ENCODE measurements at regions not wholly inside any gene's neighbourhood (a gene's known extent, or its start where the extent isn't known, plus 50 kb on each side); places are given as distances from the start of the nearest gene placed in this dataset.

DNA sequence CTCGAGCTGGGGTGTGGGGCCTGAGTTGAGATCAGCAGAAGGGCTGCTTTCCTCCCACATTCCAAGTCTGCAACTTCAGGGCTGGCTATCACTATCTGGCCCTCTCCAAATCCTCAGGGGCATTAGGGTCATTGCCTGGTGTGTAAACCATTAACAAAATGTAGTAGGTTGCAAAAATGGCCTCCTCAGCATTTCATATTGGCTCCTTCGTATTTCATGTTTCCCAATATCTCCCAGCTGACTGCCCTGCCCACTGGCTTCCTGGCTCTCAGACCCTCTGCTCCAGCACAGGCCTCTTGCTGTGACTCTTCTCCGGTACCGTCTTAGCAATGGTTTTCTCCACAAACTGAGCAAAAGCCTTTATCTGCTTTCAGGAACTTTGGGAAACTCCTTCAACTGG is 113.8 kb downstream of the GADD45G start:
- Histone ChIP-seq H3K4me1 (peaks cover 0 to 11% (median 0%) of the 10 kb centered on the region in 3 donors), H3K4me3 (no peak overlapping the region), H3K27me3 (no peaks in the 10 kb centered on the region), H3K9me3 (no peaks in the 10 kb centered on the region), H3K27ac (no peak overlapping the region), H3K36me3 (no peaks in the 10 kb centered on the region)
- no peak for TF ChIP-seq POLR2AphosphoS5 (IDR thresholded peaks at IDR 0.05)
- no peak for TF ChIP-seq POLR2A (IDR thresholded peaks at IDR 0.05)
- no peak for TF ChIP-seq EP300 (IDR thresholded peaks at IDR 0.05)
- TF ChIP-seq, protein P1, sequence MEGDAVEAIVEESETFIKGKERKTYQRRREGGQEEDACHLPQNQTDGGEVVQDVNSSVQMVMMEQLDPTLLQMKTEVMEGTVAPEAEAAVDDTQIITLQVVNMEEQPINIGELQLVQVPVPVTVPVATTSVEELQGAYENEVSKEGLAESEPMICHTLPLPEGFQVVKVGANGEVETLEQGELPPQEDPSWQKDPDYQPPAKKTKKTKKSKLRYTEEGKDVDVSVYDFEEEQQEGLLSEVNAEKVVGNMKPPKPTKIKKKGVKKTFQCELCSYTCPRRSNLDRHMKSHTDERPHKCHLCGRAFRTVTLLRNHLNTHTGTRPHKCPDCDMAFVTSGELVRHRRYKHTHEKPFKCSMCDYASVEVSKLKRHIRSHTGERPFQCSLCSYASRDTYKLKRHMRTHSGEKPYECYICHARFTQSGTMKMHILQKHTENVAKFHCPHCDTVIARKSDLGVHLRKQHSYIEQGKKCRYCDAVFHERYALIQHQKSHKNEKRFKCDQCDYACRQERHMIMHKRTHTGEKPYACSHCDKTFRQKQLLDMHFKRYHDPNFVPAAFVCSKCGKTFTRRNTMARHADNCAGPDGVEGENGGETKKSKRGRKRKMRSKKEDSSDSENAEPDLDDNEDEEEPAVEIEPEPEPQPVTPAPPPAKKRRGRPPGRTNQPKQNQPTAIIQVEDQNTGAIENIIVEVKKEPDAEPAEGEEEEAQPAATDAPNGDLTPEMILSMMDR (IDR thresholded peaks at IDR 0.05): no peak
- WGBS, 2 donors (ENCODE audit: low coverage in 1 of 2): 85 to 96% methylated on average over 3 to 4 of the region's 4 CpGs
- ATAC-seq: peak; percentile 37

DNA sequence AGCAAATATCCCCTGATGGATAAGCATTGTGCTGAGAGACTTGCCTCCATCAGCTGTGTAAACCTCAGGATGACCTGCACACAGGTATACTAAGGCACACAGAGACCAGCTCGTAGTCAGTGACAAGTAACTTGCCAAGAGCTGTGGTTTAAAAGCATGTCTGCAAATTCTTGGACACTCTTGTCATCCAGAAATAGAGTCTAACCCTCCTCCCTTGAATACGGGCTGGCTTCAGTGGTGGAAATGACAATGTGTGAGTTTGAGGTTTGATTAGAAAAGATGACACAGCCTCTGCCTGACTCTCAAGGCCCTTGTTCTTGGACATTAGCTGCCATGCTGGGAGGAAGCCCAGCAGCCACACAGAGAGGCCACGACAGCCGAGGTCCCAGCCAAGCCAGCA is 114.4 kb downstream of the GADD45G start:
- peaks cover 0 to 7% (median 0%) of the 10 kb centered on the region in 3 donors for H3K4me1 ChIP-seq
- WGBS, 2 donors (ENCODE audit: low coverage in 1 of 2): no CpG with 5 or more reads among the region's 4 CpGs
- H3K27ac ChIP-seq: no peak overlapping the region
- H3K4me3 ChIP-seq: no peak overlapping the region
- no peaks in the 10 kb centered on the region for H3K9me3 ChIP-seq
- no peaks in the 10 kb centered on the region for H3K27me3 ChIP-seq
- no peaks in the 10 kb centered on the region for H3K36me3 ChIP-seq
- no peak for ATAC-seq
- TF ChIP-seq, protein P1 (IDR thresholded peaks at IDR 0.05): no peak
- TF ChIP-seq POLR2AphosphoS5 (IDR thresholded peaks at IDR 0.05) (no peak), EP300 (IDR thresholded peaks at IDR 0.05) (no peak), POLR2A (IDR thresholded peaks at IDR 0.05) (no peak)

DNA sequence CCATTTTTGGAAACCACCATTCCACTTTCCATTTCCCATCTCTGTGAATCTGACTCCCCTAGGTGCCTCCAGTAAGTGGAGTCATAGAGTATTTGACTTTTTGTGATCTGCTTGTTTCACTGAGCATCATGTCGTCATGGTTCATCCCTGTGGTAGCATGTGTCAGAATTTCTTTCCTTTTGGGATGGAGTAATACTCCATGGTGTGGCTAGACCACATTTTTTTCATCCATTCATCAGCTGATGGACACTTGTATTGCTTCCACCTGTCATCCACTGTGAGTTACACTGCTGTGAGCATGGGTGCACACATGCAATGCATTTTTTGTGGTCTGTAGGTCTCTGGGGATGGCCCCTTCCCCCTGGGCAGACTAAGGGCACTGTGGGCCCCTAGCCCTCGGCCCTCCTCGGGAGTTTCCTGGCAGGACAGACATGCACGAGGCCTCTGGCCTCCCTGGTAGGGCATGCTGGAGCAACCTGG is 115.9 kb downstream of the GADD45G start:
- Histone ChIP-seq H3K4me3 (no peak overlapping the region), H3K4me1 (no peaks in the 10 kb centered on the region), H3K9me3 (no peaks in the 10 kb centered on the region), H3K36me3 (no peaks in the 10 kb centered on the region), H3K27me3 (no peaks in the 10 kb centered on the region), H3K27ac (no peak overlapping the region)
- TF ChIP-seq, protein P1 (IDR thresholded peaks at IDR 0.05): no peak
- no peak for TF ChIP-seq POLR2A (IDR thresholded peaks at IDR 0.05)
- no peak for TF ChIP-seq POLR2AphosphoS5 (IDR thresholded peaks at IDR 0.05)
- TF ChIP-seq EP300 (IDR thresholded peaks at IDR 0.05): no peak
- no peak for ATAC-seq
- 100% methylated on average over 1 of the region's 4 CpGs for WGBS, 2 donors (ENCODE audit: low coverage in 1 of 2)

DNA sequence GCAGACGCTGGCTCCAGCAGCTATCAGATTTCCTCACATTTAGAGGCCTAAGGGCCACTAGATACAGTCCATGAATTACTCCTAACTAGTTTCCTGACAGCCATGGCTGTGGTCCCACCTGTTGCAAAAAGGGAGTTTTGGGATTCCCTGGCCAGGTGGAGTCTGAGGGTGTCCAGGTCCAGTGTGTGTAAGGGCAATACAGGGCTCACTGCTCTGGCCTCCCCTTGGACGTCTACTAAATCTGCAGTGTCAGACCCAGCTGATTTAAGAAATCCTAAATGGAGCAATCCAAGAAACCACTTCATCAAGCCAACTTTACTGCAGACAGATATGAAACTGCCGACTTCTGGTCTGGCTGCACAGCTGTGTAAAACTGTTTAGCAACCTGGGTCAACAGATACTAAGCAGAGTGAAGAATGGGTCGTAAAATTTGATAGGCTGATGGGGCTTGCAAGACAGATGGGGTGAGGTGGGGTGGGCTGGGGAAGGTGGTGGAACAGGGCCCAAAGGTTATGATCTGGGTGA is 116.4 kb downstream of the GADD45G start:
- Histone ChIP-seq H3K27ac (no peak overlapping the region), H3K9me3 (no peaks in the 10 kb centered on the region), H3K27me3 (no peaks in the 10 kb centered on the region), H3K36me3 (no peaks in the 10 kb centered on the region), H3K4me1 (no peaks in the 10 kb centered on the region), H3K4me3 (no peak overlapping the region)
- ATAC-seq: no peak
- no peak for TF ChIP-seq EP300 (IDR thresholded peaks at IDR 0.05)
- TF ChIP-seq, protein P1 (IDR thresholded peaks at IDR 0.05): no peak
- TF ChIP-seq POLR2A (IDR thresholded peaks at IDR 0.05): no peak
- no peak for TF ChIP-seq POLR2AphosphoS5 (IDR thresholded peaks at IDR 0.05)
- WGBS, 2 donors (ENCODE audit: low coverage in 1 of 2): 78% methylated on average over 1 of the region's 4 CpGs; no CpG with 5 or more reads in 1 of the 2 donors

DNA sequence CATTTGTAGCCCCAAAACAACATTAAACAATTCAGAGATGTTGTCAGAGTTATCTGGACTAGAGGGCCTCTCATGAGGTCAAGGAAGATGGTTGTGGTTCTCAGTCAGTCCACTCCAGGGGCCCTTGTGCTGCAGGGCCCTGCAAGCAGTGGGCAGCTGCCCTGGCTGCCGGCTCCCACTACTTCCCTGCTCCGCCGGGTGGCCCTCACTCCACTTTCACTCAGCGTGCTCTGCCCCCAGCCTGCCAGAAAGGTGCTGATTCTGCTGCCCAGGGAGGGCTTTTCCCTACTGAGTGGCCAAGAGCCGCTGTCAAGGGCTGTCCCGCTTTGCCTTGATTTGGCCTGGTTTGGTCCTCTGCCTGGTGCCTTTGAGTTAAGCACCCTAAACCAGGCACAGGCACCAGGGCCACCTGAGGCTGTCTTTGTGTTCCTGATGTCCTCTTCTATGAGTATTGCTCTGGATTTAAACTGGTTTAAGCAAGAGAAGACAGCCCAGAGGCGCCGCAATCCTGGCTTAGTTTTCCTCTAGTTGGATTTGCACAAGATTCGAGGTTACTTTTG is 117.2 kb downstream of the GADD45G start:
- Histone ChIP-seq H3K27ac (no peak overlapping the region), H3K36me3 (no peaks in the 10 kb centered on the region), H3K27me3 (no peaks in the 10 kb centered on the region), H3K4me1 (no peaks in the 10 kb centered on the region), H3K4me3 (no peak overlapping the region), H3K9me3 (no peaks in the 10 kb centered on the region)
- no peak for TF ChIP-seq POLR2AphosphoS5 (IDR thresholded peaks at IDR 0.05)
- TF ChIP-seq, protein P1 (IDR thresholded peaks at IDR 0.05): no peak
- no peak for ATAC-seq
- no CpG with 5 or more reads among the region's 9 CpGs for whole genome bisulfite sequencing, 2 donors (ENCODE audit: low coverage in 1 of 2)

Data from gastroesophageal sphincter (tissue), 4 donors.